DOHH2 (cell line): ENCODE measurements at regions not wholly inside any gene's neighbourhood (a gene's known extent, or its start where the extent isn't known, plus 50 kb on each side); places are given as distances from the start of the nearest gene placed in this dataset.

ENCODE experiments used
- H3F3A ChIP-seq: fragments of 200-600 bp; sonication (generic), shearing (Covaris generic); 2 replicates; pipeline ENCODE4 v1.6.0; 2016; ENCODE audit warnings: antibody characterized with exemption, mild to moderate bottlenecking; ENCODE audit not compliant: control insufficient read depth, insufficient read depth
- H3K27ac ChIP-seq: fragments of 200-600 bp; sonication (generic); 2 replicates; pipeline ENCODE4 v1.5.1; 2014; ENCODE audit warnings: low read depth, mild to moderate bottlenecking, low read length, moderate library complexity
- H3K27me3 ChIP-seq: fragments of 200-600 bp; sonication (generic); 2 replicates; pipeline ENCODE4 v1.6.1; 2014; ENCODE audit warnings: mild to moderate bottlenecking, low read length, mixed read lengths; ENCODE audit not compliant: control insufficient read depth
- H3K36me3 ChIP-seq: fragments of 200-600 bp; sonication (generic); 2 replicates; pipeline ENCODE4 v1.6.1; 2014; ENCODE audit warnings: mild to moderate bottlenecking, low read length, moderate library complexity, mixed read lengths; ENCODE audit not compliant: control insufficient read depth
- H3K4me1 ChIP-seq: fragments of 200-600 bp; sonication (generic); 2 replicates; pipeline ENCODE4 v1.6.1; 2014; ENCODE audit warnings: mild to moderate bottlenecking, low read length, mixed read lengths; ENCODE audit not compliant: control insufficient read depth
- H3K4me2 ChIP-seq: fragments of 200-600 bp; sonication (generic); 2 replicates; pipeline ENCODE4 v1.6.0; 2014; ENCODE audit warnings: mild to moderate bottlenecking, low read length, moderate library complexity
- H3K4me3 ChIP-seq: fragments of 200-600 bp; sonication (generic); 2 replicates; pipeline ENCODE4 v1.5.1; 2014; ENCODE audit warnings: mild to moderate bottlenecking, low read length, mixed read lengths
- H3K79me2 ChIP-seq: fragments of 200-600 bp; sonication (generic); 2 replicates; pipeline ENCODE4 v1.6.1; 2014; ENCODE audit warnings: mild to moderate bottlenecking, low read length, mixed read lengths; ENCODE audit not compliant: control insufficient read depth
- H3K9me2 ChIP-seq: fragments of 200-600 bp; sonication (generic); replicated peaks from 2 replicates; pipeline ENCODE4 v1.6.1; 2014; ENCODE audit warnings: mild to moderate bottlenecking, low read length, mixed read lengths; ENCODE audit not compliant: control insufficient read depth
- H3K9me3 ChIP-seq: fragments of 200-600 bp; sonication (generic); 2 replicates; pipeline ENCODE4 v1.6.1; 2014; ENCODE audit warnings: antibody characterized with exemption, low read length, mixed read lengths; ENCODE audit not compliant: control insufficient read depth, insufficient read depth
- H4K20me1 ChIP-seq: fragments of 200-600 bp; sonication (generic); 2 replicates; pipeline ENCODE4 v1.6.0; 2014; ENCODE audit warnings: low read depth, mild to moderate bottlenecking, antibody characterized with exemption, low read length, moderate library complexity; ENCODE audit not compliant: control insufficient read depth, insufficient read depth
- EZH2phosphoT487 ChIP-seq: fragments of 200-600 bp; sonication (generic); IDR thresholded peaks from 2 replicates; pipeline ENCODE4 v1.6.1; 2017; ENCODE audit warnings: borderline replicate concordance, mild to moderate bottlenecking, antibody characterized with exemption, low read length, moderate library complexity, mixed read lengths
- TF ChIP-seq, protein P1 (sequence below): fragments of 200-600 bp; sonication (generic); IDR thresholded peaks from one replicate; pipeline ENCODE4 v1.5.1; 2014; ENCODE audit warnings: antibody characterized with exemption, mild to moderate bottlenecking, low read depth, low read length; ENCODE audit not compliant: poor library complexity, severe bottlenecking

DNA sequence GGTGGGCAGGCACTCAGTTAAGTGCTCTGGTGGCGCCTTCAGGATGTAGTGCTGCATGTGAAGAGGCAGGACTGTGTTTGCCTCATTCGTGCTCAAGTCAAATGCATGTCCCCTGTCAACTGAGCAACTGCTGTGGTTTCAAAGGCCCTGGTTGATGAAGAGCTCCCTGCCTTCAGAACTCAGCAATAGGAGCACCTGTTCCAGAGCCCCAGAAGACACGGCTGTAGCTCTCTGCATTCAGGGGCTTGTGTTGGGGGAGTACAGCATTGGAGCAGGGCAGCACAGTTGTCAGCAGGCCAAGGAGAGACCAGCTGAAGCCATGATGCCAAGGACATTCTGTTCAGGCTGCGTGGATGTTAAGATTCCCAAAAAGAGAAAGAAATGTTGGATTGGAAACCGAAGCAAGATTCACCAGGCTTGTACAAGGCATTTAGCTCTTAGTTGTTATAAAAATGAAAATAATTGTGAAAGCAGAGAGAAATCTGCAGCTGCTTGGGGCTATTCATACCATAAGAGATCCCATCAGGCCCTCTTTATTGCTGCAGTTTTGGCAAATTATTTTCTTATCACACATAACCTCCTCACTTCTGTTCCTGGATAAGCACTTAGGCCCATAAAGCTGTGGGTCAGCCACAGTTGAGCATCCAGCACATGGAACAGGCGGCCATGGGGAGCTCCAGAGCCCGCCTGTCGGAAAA, 252.4 kb upstream of the ZNF521 start:
- Histone ChIP-seq H3K27ac (no peak overlapping the region), H4K20me1 (no peaks in the 10 kb centered on the region), H3K4me3 (no peak overlapping the region), H3K4me1 (no peaks in the 10 kb centered on the region), H3K4me2 (no peak overlapping the region), H3K79me2 (no peaks in the 10 kb centered on the region), H3K27me3 (peaks cover 5% of the 10 kb centered on the region; the same call in 1 of the 2 replicates), H3K9me2 (no peaks in the 10 kb centered on the region), H3K36me3 (no peaks in the 10 kb centered on the region), H3K9me3 (no peaks in the 10 kb centered on the region), H3F3A (no peaks in the 10 kb centered on the region)
- no peak for TF ChIP-seq EZH2phosphoT487
- TF ChIP-seq, protein P1, sequence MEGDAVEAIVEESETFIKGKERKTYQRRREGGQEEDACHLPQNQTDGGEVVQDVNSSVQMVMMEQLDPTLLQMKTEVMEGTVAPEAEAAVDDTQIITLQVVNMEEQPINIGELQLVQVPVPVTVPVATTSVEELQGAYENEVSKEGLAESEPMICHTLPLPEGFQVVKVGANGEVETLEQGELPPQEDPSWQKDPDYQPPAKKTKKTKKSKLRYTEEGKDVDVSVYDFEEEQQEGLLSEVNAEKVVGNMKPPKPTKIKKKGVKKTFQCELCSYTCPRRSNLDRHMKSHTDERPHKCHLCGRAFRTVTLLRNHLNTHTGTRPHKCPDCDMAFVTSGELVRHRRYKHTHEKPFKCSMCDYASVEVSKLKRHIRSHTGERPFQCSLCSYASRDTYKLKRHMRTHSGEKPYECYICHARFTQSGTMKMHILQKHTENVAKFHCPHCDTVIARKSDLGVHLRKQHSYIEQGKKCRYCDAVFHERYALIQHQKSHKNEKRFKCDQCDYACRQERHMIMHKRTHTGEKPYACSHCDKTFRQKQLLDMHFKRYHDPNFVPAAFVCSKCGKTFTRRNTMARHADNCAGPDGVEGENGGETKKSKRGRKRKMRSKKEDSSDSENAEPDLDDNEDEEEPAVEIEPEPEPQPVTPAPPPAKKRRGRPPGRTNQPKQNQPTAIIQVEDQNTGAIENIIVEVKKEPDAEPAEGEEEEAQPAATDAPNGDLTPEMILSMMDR, result no peak

DNA sequence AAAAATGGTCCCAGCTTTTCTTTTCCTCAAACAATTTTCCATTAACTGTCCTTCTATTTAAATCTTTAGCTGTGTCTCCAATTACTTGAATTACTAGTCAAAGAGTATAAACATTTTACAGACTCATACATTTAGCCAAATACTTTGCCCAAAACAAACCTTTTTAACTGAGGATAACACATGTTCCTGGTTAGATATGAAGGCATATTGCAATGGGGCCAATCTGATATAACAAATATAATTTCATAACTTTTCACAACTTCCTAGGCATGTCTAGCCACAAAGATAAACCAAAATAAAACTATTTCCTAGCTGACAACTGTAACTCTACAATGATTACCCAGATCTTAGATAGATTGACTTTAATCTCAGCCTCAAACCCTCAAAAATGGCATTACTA, 247.5 kb upstream of the ZNF521 start:
- Histone ChIP-seq H3K9me3 (no peaks in the 10 kb centered on the region), H3K4me3 (no peak overlapping the region), H3K4me1 (no peaks in the 10 kb centered on the region), H3K79me2 (no peaks in the 10 kb centered on the region), H3K4me2 (no peak overlapping the region), H3K36me3 (no peaks in the 10 kb centered on the region), H3K27ac (no peak overlapping the region), H3K27me3 (peaks cover 5% of the 10 kb centered on the region; the same call in 1 of the 2 replicates), H3K9me2 (no peaks in the 10 kb centered on the region), H3F3A (no peaks in the 10 kb centered on the region), H4K20me1 (no peaks in the 10 kb centered on the region)
- no peak for TF ChIP-seq EZH2phosphoT487
- TF ChIP-seq, protein P1, result no peak

- Histone ChIP-seq H3K9me2 (no peaks in the 10 kb centered on the region), H3K36me3 (no peaks in the 10 kb centered on the region), H3K27me3 (peaks cover 5% of the 10 kb centered on the region; the same call in 1 of the 2 replicates), H3K9me3 (no peaks in the 10 kb centered on the region), H4K20me1 (no peaks in the 10 kb centered on the region), H3K4me3 (no peak overlapping the region), H3K4me1 (no peaks in the 10 kb centered on the region), H3K4me2 (no peak overlapping the region), H3K79me2 (no peaks in the 10 kb centered on the region), H3K27ac (no peak overlapping the region), H3F3A (no peaks in the 10 kb centered on the region)
- TF ChIP-seq, protein P1, result no peak
- no peak for TF ChIP-seq EZH2phosphoT487
These were observed 245.5 kb upstream of the ZNF521 start for GRCh38 chr18:25597476-25597875.
